ENCODE measurements at regions not wholly inside any gene's neighbourhood (a gene's known extent, or its start where the extent isn't known, plus 50 kb on each side); places are given as distances from the start of the nearest gene placed in this dataset.

DNA sequence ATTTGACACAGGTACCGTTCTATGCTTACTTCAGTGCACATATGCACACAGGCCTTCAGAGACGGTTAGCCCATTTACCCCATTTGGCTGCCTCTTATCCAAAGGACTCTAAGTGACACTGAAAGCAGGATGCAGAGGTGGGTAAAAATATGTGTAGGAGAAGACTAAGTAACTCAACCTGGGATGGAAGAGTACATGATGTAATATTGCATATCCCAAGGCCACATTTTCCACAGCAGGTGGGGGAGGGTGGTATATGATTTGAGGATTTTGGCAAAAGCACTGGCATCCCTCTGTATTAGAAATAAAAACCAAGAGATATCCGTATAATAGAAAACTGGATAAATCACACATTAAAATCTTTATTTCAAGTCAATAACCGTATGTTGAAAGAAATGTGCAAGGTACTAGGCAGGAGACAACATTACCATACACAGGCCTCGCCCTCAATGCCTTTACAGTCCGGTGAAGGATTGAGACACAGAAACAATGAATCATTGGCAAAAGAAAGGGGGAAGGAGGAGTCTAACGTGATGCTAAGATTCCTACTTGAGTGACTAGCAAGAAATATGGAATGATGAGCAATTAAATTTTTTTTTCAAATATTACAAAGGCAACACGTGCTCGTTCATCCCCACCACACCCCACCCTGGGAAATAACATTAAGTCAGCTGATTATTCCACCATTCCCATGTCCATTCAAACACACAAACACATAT is 161.0 kb upstream of the RASGEF1B start:
- DNase-seq (ENCODE audit: low read depth, low spot score): peak; percentile 40

DNA sequence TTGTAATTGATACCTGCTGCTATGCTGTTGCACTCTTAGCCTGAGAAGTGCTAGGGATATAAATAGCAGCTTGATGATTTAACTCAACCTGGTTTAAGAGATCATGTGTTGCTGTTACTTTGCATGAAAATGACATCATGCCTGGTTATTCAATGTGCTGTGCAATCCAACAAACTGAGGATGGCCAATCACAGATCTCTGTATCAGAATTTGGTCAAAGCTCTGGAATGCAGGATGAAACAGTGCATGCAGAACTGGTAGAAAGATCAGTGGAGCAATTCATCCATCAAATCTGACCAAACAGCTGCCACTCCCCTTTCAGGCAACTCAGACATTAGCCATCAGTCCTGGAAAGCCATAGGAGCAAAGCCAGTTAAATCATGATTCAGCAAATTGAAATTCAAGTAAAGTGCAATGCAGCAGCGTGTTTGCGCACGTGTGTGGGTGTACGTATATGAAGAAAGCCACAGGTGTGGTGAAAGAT is 160.3 kb upstream of the RASGEF1B start:
- peak; percentile 85 for DNase-seq (ENCODE audit: low read depth, low spot score)

DNA sequence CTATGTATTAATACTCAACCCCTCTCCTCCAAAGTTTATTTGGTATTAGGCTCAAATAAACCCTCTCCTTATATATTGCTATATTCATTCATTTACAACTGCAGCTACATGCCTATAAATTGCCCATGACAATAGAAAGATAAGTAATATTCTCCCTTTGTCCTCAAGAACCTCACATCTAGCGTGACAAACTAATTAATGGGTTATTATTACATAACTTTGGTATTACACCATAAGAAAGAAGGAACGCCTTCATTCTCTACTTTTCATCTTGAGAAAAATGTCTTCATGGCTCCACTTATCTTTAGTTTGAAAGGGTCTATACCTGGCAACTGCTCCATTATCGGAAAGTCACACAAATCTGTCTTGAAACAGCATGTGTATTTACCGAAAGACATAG is 157.7 kb upstream of the RASGEF1B start:
- DNase-seq (ENCODE audit: low read depth, low spot score): no peak

DNA sequence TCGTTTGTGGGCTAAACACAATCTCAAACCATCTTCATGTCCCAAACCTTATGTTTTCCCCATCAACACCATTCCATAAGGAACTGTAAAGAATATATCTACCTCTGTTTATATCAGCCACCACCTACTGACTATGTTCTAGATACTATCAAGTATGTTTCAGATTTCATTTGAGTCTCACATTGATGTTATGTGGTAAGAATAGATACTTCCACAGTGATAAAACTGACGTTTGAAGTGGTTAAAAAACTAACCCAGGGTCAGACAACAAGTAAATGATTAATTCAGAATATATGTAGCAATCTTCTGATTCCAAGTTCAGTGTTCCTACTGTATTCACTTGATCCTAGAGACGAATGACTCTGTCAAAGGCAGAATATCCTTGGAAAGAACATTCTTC is 156.8 kb upstream of the RASGEF1B start:
- no peak for DNase-seq (ENCODE audit: low read depth, low spot score)

DNA sequence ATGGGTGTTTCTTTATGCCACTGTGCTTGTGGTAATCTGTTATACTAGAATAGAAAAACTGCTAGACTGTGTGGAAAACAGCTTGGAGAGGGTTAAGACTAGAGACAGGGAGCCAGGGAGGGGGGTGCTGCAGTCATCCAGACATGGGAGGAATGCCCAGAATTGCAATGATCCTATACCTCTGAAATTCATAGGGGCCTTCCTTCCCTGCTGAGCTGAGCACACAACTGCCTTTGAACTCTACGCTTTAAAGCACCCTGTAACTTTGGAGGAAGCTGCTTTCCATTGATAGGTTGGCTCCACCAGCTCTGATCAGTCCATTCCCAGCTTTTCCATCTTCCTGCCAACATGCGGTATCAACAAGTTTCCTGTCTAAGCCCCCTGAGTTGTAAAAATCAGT is 155.9 kb upstream of the RASGEF1B start:
- DNase-seq (ENCODE audit: low read depth, low spot score): no peak

DNA sequence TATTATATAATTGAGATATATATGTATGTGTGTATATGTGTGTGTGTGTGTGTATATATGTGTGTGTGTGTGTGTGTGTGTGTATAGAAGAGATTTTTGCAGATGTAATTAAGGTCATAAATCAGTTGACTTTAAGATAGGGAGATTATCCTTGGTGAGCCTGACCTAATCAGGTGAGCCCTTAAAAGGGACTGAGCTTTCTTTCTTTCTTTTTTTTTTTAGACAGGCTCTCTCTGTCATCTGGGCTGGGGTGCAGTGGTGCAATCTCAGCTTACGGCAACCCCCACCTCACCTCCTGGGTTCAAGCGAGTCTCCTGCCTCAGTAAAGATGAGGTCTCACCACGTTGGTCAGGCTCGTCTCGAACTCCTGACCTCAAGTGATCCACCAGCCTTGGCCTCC is 155.1 kb upstream of the RASGEF1B start:
- no peak for DNase-seq (ENCODE audit: low read depth, low spot score)

DNA sequence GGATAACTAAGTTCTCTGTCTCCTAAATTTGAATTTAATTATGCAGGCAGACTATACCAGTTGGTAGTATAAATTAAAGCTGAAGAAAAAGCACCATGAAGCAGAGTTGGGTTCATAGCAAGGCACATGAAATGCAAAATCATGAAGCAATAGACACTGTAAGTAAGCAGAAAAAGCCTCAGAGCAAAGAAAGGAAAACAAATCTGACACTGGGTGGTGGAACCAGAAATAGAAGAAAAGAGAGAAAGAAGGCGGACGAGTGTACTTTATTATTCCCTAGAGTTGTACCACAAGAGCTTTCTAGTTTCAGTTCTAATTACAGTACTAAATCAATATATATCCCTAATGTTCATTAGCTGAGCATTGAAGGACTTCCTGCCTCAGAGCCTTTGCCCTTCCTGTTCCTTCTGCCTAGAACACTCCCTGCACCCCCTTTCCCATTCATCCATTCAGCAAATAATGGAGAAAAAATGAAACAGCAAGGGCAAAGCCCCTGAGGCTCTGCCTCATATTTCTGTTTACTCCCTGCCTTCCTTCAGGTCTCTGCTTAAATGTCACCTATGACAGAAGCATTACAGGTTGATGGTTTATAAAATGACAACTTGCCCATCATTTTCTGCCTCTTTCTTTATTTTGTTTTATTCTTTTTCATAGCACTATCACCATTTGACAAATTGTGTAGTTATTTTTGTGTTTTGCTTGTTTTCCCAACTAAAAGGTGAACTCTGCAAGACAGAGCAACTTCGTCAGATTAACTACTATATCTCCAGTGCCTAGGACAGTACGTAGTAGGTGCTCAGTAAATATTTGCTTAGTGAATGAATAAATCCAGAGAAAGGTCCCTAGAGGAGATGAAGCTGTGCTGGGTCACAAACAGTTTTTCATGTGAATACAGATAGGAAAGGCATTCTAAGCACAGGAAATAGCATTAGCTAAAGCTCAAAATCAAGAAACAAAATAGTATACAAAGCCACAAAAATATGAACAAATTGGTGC is 154.0 kb upstream of the RASGEF1B start:
- no peak for DNase-seq (ENCODE audit: low read depth, low spot score)

DNA sequence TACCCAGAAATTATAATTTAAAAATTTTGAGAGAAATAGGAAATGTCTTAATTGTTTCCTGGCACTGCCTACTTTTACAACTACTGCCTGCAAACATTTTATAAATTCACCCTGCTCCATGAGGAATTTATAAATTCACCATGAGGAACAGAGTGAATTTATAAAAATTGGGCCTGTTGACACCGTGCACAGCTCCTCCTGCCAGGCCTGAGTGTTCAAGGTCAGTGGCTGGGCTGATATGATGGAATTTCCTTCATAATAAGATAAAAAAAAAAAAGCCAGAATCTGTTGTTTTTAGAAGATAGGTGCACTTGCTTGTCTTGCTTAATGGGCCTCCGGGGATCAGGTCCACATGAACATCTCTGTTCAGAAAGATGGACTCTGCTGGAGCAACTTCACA is 151.7 kb upstream of the RASGEF1B start:
- no peak for DNase-seq (ENCODE audit: low read depth, low spot score)

DNA sequence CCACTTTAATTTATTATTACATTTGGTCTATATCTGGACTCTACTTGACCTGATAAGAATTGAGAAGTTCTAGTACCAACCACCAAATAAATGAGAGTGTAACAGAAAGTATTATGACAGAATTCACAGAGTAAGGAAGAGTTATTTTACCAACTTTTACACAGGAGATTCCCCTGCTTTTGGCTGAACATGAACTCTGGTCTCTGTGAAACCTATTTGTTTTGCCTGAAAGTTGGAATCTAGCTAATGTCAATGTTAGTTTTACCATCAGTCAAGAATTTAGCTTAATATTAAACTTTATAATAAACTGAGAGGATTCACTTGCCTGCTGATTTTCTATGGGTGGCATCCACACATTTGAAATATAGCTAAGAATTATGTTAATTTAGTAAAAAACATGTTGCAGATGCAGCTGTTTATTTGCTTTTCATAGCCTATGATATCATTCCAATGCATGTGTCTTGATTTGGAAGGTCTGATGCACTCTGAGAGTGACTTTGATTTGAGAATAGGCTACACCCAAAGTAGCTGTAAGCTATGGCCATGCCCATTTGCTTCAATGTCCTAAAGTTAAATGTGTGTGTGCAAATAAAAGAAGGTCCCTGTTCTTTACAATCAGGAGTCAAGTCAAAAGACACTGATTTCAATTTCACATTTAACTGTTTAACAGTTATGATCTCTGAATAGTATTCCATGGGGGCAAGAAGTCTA is 150.9 kb upstream of the RASGEF1B start:
- no peak for DNase-seq (ENCODE audit: low read depth, low spot score)

DNA sequence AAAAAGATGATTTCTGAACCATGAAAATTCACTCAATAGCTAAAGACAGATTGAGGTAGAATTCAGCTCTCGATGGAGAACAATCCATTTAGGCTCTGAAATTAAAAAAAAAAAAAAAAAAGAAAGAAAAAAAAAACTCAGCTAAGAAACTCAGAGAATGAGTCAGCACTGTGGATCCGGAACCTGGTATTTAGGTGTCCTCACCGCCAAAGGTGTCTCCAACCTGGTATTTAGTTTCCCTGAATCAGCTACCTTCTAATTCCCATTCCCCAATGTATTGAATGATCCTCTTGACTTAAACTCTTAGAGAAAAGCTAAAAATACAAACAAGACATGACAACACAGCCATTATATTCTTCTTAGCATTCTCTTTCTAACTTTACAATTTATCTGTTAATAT is 150.3 kb upstream of the RASGEF1B start:
- no peak for DNase-seq (ENCODE audit: low read depth, low spot score)

DNA sequence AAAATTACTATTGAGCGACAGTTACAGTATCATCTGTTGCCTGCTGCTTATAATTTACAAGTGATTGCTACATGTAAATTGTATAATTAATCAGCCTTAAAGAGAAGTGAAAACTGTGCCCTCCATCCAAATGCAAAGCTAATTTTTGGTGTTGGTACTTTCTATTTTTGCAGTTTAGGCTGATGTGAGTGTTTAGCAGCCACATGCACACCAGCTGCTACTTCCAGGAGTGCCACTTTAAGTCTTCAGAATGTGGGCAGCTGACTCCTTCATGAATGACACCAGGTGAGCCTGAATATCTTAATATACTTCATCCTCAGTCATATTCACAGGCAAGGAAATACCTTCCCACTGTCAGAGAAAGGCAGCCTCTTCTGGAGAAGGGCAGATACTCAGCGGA is 149.8 kb upstream of the RASGEF1B start:
- DNase-seq (ENCODE audit: low read depth, low spot score): no peak

DNA sequence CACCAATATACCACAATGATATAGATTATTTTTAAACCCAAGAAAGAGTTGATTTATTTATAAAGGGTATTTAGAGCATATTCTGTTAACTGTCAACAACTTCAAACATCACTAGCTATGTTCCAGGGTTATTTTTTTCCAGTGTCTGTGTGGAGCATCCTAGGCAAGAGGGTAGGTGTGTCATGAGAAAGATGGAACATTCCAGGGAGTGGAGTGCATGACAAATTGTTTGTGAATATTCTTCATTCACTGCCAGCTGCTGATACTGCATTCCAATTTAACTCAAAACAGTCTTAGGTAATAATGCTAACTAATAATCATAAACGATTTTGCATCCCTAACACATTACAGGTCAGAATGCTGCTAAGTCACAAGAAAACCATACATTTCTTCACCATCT is 148.7 kb upstream of the RASGEF1B start:
- DNase-seq (ENCODE audit: low read depth, low spot score): no peak

DNA sequence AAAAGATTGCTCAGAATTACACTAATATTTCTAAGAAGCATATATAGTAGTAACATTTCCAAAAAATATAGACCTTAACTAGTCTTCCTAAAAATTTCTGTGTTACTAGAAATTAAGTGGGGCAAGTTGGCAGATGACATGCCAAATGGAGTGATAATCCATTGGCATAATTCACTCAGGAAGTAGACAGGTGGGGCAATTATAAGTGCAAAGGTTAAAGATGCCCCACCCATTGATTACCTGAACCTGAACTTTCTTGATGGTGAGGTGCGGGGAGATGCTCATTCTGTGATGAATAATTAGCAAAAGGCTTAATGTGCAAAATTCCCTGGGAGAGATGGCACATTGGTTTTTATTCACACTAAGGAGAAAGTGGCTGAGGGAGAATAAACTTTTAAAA is 145.8 kb upstream of the RASGEF1B start:
- no peak for DNase-seq (ENCODE audit: low read depth, low spot score)

DNA sequence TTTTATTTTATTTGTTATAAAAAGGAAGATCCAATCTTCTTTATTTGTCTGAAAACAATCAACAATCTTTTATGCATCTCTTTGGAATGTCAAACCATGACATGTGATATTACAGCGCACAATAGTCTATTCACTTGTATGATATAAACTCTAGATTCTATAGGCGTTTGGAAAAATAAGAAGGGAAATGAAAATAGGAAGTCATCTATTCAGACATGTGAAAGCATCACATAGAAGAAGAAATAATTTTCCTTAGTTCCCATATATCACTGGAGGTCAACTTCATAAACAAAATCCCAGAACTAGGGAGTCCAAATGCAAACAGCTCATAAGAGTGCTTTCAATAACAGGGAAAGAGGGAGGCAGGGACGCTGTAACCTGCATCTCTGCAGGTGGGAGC is 139.5 kb upstream of the RASGEF1B start:
- no peak for DNase-seq (ENCODE audit: low read depth, low spot score)

DNA sequence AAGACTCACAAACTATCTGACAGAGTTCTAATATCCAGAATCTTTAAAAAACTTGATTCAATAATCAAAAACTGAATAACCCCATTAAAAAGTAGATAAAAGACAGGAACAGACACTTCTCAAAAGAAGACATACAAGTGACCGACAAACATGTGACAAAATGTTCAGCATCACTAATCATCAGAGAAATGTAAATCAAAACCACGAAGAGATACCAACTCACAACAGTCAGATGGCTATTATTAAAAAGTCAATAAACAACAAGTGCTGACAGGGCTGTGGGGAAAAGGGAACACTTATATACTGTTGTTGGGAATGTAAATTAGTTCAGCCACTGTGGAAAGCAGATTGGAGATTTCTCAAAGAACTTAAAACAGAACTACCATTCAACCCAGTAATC is 138.1 kb upstream of the RASGEF1B start:
- DNase-seq (ENCODE audit: low read depth, low spot score): no peak

DNA sequence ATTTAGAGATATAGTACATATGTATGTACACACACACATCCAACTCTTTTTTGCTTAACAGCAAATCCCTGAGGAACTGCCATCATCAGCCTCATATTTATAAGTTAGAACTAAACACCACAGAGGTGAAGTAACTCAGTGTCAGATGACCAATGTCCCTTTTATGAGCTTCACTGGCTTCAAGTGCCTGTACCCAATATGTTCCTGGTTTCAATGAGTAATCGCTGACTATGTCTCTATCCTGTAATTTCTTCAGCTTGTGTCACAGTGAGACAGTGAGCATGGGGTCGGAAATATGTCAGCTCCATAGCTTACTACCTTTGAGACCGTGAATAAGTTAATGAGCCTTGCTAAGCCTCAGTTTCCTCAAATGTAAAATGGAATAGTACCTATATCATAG is 136.2 kb upstream of the RASGEF1B start:
- no peak for DNase-seq (ENCODE audit: low read depth, low spot score)

DNA sequence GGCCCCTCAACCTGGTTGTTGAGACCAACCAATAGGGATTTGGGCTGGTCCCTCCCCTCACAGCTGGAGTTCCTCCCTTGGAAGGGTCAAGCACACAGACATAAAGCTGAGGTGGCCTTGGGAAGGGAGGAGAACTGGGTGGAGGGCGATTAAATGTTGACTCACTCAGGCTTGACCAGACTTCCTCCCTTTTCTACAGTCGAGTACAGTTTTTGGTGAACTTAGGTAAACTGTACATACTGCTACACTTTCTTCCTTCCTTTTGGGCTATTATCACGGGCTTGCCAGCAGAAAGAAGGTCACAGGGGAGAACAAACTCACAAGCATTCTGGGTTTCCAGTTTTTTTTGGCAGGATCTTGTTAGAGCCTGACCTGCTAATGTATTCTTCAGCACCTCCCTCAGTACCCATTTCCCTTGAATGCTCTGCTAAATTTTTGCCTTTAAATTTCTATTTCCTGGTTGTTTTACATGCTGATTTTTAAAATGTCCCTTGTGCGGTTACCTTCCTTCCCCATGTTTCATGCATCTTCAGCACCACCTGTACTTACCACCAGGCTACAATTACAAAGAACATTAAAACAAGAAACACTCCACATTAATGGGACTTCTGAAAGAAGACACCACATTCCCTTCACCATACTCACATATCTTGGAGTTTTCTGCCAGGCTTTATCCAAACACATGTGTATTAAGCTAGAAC is 135.2 kb upstream of the RASGEF1B start:
- no peak for DNase-seq (ENCODE audit: low read depth, low spot score)

DNA sequence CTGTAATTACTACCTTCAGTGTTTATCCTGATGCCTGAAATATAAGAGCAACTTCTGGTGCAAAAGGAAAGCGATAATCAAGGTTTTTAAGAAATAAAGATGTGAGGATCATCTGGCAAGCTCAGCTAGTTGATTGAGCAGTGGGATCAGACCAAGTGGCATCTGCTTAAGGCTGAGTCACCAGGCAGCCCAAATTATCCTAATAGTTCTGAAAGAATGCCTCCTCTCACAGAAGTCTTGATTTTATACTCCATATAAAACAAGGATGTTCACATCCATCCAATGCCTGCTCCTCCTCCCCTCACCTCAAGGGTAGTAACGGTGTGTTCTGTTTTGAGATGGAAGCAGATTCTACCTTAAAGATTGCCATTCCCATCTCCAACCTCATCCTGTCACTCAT is 134.5 kb upstream of the RASGEF1B start:
- no peak for DNase-seq (ENCODE audit: low read depth, low spot score)

DNA sequence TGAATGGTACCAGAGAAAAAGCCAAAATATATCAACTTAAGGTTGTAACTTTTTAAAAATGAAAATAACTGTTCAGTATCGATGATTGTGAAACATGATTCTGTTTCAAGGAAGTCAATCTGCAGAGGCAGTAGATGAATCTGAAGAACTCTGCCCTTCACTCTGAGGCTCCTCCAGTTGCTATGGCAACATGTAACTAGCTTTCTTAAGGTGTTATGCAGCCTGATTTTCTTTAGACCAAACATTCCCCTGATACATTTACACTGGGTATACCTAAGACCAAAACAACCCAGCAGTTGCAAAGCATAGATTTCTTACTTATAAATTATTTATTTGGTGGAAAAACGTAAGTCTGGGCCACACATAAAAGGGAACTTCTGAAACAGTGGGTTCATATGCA is 133.6 kb upstream of the RASGEF1B start:
- DNase-seq (ENCODE audit: low read depth, low spot score): no peak

DNA sequence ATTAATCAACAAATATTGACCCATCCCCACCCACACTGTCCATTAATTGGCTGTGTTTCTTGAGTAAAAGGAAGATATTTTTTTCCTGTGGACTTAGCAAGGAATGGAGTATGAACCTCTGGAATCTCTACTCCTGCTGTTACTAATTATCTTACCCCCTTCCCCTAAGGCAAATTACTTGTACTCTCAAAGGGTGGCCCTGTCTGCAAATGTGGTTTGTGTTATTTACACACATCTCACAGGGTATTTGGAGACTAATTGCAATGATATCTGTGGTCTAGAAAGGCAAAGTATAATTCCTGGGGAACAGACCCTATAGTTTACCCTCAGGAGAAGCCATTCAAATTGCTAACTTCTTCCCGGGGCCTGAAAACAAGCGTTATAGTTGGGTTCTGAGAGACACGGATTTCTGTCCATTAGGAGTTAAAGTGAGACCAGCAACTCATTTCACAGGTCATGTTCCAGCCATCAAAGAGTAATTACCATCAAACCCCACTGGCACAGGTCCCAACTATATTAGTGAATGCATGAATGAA is 133.0 kb upstream of the RASGEF1B start:
- no peak for DNase-seq (ENCODE audit: low read depth, low spot score)

DNA sequence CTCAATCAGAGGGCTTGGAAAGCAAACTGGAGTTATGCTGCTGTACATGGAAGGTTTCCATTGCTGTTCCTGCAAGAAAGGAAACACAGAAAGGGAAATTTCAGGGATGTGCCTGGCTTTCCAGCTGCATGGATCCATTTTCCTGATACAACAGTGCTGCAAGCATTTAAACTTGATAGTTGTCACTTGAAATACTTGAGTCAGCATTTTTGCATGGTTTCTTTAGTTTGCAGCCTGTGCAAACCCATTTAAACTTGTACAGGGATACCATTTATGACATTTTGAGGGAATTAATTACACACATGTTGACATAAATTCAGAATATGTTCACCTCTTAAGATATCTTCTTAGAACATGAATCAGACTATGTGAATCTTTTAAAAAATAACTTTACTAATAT is 131.1 kb upstream of the RASGEF1B start:
- no peak for DNase-seq (ENCODE audit: low read depth, low spot score)

Data from astrocyte of the hippocampus (primary cell).